ENCODE measurements at regions not wholly inside any gene's neighbourhood (a gene's known extent, or its start where the extent isn't known, plus 50 kb on each side); places are given as distances from the start of the nearest gene placed in this dataset.

GRCh38 chr5:56631719-56632118 is 183.6 kb upstream of the MAP3K1 start:
- no peak for TF ChIP-seq CTCF (IDR thresholded peaks at IDR 0.05)
- no peak for TF ChIP-seq POLR2A (IDR thresholded peaks at IDR 0.05)
- no peak for TF ChIP-seq POLR2AphosphoS5 (IDR thresholded peaks at IDR 0.05)

Measured in prostate gland (tissue), 2 donors.